GM18505 (cell line): ENCODE measurements at regions not wholly inside any gene's neighbourhood (a gene's known extent, or its start where the extent isn't known, plus 50 kb on each side); places are given as distances from the start of the nearest gene placed in this dataset.

ENCODE experiments used
- ATAC-seq: cut with Tn5 transposase; IDR thresholded peaks from one replicate; pipeline ENCODE4 v1.9.1; 2021; ENCODE audit not compliant: unreplicated experiment
- POLR2A ChIP-seq: IDR thresholded peaks from 4 replicates; pipeline ENCODE4 v1.6.1; 2011; ENCODE audit warnings: borderline replicate concordance; ENCODE audit not compliant: insufficient read depth, insufficient read length; ENCODE audit errors: extremely low read depth

DNA sequence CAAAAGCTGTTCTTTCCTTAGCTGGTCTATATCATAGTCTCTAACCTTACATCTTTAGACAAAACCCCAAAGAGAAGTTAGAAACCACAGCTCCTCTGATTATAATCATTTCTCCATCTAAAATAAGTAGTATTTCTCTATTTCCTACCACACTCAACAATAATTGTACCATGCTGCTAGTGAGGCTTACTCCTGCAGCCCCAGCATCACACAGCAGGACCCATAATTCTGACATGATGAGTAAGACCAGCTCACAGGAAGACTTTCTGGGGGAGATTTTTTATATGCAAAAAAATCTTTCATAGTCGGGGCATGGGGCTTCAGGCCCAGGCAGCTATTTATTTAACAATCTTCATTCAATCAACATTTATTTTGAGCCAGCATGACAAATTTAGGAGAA lies 441.6 kb downstream of the DYNC2H1 start:
- no peak for TF ChIP-seq POLR2A

DNA sequence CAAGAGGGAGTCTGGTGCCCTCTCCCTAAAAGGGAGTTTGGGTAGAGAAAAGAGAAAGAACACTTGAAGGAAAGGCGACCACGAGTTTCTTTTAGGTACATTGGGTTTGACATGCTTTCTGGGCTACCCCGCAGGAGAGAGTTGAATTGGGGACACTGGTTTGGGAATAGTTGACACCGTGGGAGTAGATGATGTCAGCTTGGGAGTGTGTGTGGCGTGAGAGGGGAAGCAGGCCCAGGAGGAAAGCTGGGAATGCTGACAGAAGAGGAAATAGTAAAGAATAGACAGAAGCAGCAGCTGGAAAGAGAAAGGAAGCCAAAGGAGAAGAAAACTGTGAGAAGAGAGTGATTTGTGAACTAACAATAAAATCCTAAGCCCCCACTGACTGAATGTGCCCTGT lies 442.9 kb downstream of the DYNC2H1 start:
- no peak for TF ChIP-seq POLR2A
- no peak for ATAC-seq

More for the DNA sequence above, 441.6 kb downstream of the DYNC2H1 start:
- no peak for ATAC-seq

DNA sequence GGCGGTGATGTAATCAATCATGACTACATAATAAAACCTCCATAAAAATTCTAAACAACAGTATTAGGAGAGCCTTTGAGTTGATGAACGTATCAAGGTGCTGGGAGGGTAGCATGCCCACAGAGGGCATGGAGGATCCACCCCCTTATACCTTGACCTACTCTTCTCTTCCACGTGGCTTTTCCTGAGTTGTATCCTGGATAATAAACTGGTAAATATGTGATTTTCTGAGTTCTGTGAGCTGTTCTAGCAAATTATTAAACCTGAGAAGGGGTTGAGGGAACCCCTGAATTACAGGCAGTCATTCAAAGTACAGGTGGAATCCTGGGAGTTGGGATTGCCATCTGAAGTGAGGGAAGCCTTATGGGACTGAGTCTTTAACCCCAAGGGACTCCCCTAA lies 446.9 kb downstream of the DYNC2H1 start:
- no peak for ATAC-seq
- TF ChIP-seq POLR2A: no peak

DNA sequence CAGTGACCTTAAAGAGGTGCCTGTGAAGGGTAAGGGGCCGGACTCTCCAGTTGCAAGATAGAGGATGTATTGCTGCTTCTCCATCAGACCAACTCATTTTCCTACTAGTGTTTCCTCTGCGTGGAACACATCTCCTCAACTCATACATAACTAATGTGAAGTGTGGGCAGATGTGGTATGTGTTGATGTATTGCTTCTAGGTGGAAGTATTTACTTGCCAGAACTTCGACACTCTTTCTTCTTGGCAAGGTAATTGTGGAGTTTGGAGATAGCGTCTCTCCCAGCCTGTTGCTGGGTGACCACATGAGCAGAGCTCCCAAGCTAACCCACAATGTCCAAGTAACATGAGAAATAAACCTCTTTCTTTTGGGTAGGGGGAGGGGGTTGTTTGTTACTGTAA lies 456.9 kb downstream of the DYNC2H1 start:
- no peak for ATAC-seq
- no peak for TF ChIP-seq POLR2A

DNA sequence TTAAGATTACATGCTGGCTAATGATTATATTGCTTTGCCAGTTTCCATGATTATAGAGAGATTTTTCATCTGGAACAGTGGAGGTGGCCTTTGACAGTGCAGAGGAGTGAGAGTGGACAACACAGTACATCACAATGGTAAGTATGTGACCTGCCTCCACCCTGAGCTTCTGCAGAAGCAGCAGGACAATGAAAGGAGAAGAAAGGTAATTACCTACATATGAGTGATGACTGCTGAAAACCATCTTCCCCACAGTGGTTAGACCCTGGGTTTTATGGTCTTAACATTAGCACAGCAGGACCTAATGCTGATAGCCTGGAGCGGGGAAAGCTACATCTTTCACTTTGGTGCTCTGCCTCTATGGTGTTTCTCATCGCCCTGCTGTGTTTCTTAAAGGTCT lies 454.7 kb upstream of the DDI1 start:
- no peak for TF ChIP-seq POLR2A
- no peak for ATAC-seq

DNA sequence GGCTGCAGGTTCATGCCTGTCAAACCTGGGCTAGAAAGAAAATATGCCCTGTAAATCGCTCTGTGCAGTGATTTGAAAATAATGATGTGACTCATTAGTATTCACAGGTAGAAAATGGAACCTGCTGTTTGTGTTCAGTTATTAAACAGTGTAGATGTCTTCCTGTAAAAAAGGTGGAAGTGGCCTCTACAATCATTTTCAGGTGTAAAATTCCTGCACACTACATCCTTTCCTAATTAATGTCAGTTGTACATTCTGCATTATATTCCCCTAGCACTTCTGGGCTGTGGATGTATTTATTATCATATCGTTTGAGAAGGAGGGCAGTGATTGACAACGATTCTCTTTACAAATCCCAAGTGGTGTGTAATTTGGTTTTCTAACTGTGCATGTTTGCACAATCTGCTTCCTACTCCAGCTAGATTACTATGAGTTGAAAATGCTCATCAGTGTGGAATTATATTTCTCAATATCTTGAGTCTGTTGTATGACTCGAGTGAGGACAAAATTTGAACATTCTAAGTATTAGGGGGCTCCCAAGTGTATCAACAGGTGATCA lies 454.0 kb upstream of the DDI1 start:
- ATAC-seq: no peak
- no peak for TF ChIP-seq POLR2A

DNA sequence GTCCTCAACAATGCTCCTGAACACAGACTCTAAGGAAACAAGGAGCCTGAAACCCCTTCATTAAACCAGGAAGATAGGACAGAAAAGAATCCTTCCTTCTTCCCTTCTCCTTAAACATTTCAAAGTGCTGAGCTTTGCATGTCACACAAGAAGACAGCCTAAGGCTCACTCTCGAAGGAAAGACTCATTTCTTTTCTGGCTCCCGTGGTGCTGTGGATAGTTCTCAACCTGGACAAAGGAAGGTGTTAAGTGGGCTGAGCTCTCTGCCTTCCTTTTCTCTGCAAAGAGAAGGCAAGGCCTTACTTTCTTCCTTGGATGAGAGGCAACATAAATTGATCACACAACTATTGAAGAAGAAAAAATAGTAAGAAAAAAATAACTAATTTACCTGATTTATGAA lies 452.4 kb upstream of the DDI1 start:
- no peak for TF ChIP-seq POLR2A
- ATAC-seq: no peak

DNA sequence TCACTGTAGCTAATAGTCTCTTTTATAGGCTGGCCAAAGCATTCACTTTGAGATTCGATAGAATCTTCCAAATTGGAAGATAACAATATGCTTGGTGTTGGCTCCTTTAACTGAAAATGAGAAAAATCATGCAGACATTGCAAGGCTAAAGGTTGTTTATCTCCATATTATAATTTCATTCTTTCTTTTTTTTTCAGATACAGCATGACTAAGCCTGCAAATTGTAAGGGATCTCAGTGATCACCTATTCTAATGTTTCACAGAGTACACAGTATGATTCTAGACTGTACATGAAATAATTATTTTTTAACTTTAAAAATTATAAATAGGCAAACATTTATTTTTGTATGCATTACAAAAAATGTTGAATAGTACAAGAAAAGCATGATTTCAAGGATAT lies 451.7 kb upstream of the DDI1 start:
- no peak for TF ChIP-seq POLR2A
- ATAC-seq: no peak

DNA sequence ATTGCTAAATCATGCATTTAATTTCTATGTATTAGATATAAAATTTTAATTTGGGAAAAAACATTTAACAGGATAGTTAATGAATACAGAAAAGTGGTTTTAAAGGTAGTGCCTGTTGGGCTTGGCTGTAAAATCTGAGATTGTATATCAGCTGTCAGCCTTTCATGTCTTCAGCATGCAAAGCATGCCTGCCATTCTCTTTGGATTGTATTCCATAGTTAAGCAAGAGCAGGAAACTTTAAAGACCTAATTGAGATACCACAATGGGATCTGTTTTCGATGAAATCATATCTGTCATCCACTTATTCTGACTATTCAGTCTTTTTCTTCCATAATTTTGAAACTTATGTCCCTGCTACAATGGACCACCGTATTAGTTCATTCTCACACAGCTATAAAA lies 451.0 kb upstream of the DDI1 start:
- no peak for TF ChIP-seq POLR2A
- ATAC-seq: no peak

DNA sequence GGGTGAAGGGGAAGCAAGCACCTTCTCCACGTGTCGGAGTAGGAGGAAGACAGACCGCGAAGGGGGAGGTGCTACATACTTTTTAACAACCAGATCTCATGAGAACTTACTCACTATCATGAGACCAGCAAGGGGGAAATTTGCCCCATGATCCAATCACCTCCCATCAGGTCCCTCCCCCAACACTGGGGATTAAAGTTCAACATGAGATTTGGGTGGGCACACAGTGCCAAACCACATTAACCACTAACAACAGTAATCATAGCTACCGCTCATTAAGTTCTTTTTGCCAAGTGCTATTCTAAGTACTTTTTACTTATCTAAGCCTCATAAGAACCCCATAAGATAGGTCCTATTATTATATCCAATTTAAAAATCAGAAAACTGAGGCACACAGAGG lies 450.5 kb upstream of the DDI1 start:
- ATAC-seq: no peak
- TF ChIP-seq POLR2A: no peak

DNA sequence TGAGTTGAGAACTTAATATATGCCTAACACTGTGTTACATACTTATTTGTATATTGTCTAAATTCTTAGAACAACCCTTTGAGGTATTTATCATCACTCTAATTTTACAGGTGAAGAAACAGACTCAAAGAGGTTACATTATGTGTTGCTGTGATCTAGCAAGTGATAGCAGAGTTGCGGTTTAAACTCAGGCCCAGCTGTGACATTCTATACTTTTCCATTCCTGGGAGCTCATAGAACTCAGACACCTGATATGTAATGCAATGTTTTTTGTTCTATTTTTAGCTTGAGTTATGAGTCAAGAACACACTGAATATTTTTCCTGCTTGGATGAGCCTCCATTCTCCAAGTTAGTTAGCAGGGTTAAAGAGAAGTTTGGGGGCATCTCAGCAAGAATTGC lies 449.7 kb upstream of the DDI1 start:
- ATAC-seq: no peak
- no peak for TF ChIP-seq POLR2A

DNA sequence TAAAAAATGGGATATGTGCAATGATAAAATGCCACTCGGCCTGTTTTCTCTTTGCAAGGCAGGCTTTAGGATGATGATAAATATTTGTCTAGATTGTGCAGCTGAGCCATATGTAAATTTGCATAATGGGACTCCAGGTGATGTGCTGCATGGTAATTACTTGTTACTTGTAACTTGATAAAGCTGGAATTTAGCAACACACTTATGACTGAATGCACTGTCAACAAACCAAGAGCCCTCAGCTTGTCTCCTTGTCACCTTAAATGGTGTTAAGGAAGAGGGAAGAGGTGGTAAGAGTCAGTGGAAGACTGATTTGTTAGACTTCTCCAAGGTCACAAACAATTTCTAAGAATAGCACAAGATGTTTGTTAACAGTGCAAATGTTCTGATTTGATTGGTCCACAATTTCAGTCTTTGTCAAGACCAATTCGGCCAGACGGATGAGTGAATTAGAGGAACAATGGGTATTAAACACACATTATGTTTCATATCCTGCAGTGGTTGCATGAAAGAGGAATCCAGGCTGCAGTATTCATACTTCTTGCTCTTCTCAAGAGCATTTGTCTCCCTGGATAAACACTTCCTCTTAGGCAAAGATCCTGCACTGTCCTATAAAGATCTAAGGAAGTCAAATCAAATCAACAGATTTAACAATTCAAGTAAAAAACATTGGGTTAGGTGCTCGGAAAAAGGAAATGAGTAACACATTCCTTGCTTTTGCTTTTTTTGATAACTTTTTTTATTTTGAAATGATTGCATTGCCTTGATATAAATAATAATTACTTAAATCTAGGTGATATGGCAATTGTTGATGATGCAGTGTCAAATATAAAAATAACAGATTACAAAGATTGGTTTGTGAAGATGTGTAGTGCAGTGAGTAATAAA lies 448.3 kb upstream of the DDI1 start:
- TF ChIP-seq POLR2A: no peak
- ATAC-seq: no peak

DNA sequence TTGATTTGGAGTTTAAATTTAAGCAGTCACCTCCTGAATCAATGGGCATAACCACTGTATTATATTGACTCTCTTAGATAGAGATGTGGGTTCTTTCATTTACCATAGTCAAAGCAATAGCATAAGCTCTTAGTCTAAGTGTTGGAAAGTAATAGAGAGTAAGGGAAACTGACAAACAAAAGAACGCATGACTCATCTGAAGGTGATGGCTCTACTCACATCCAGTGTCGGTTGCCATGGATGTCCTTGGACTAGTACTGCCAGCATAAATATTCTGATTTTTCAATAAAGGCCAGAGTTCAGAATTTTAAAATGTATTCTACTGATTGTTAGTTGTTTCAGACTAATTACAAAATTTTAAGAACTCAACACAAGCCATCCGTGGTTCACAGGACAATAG lies 444.9 kb upstream of the DDI1 start:
- no peak for ATAC-seq
- no peak for TF ChIP-seq POLR2A

DNA sequence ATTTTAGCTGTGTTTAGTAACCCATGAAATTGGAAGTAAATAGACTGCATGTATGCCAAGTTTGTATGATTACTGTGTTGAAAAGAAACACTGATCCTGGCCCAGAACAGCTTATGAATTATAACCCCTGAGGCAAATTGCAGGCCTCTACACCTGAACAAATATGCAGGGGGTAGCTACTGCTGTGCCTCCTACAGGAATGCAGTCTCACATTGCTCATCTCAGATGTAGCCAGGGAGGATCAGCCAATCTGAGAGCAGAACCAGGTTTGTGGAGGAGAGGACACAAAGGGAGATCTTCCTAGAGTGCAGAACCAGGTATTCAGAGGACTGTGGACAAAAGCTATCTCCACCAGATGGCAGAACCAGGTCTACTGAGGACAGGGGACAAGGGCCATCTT lies 442.2 kb upstream of the DDI1 start:
- no peak for ATAC-seq

DNA sequence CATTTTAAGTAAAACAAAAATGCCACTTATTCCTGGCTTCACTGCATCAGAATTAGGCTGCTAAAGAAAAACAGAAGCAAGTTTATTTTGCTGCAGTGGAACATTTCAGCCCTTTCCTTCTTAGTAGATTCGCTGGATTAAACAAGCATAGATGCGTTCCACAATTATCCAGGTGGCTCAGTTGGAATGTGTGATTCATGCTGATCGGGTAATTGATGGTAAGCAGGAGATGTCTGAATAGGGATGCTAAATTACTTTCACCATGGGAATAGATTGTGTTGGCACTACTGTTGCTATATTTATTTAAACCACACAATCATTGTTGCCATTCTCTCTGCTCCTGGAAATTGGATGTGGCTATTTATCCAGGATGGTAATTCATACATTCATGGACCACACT lies 440.1 kb upstream of the DDI1 start:
- ATAC-seq: no peak
- no peak for TF ChIP-seq POLR2A

More for the DNA sequence above, 442.2 kb upstream of the DDI1 start:
- TF ChIP-seq POLR2A: no peak

DNA sequence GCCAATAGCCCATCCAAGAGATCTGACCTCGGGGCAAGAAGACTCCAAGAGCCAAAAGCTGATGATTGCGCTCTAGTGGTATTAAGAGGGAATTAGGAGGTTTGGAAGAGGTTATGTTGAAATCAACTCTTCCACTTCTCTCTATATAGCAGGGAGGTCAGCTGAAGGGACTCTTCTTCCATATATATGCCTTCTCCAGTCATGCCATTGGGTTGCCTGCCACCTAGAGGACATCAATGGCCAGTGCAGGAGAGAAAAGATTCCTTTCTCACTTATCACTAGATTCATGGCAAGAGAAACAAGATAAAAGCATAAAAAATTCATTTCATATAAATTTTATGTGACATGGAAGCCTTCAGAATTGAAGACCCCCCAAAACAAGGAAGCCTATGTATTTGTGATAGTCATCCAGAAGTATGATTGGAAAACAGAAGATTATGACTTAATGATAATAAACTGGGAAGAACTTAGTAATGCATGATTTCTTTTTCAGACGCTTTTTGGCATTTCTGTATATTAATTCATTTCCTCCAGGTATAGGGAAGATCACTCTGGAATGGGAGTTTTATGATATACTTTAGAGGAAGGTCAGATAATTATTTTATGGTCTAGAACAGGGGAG lies 435.1 kb upstream of the DDI1 start:
- no peak for TF ChIP-seq POLR2A
- peak; percentile 98 for ATAC-seq
